Limb (tissue), 2 donors: ENCODE measurements at regions not wholly inside any gene's neighbourhood (a gene's known extent, or its start where the extent isn't known, plus 50 kb on each side); places are given as distances from the start of the nearest gene placed in this dataset.
"Not testable (repeated sequence)": the region's sequence is repeated elsewhere in the genome, so short reads cannot be mapped to it uniquely, and the experiment has no call there.

Experiments
- DNase-seq, 2 donors: peaks; one replicate each; pipeline ENCODE4 v3.0.0-alpha.2; 2016; ENCODE audit errors: extremely low spot score in 2 of 2

GRCh38 chr2:172287190-172287589, 140.2 kb upstream of the ITGA6 start:
- no peak for DNase-seq

- no peak for DNase-seq
Observed at GRCh38 chr2:172287605-172288315, 139.6 kb upstream of the ITGA6 start.

- DNase-seq: no peak
Observed at GRCh38 chr2:172288603-172289002, 138.8 kb upstream of the ITGA6 start.

- peak in 1 of 2 donors; percentile 59 for DNase-seq
Observed at GRCh38 chr2:172293952-172294351, 133.4 kb upstream of the ITGA6 start.

- no peak for DNase-seq
Observed at GRCh38 chr2:172294983-172295382, 132.4 kb upstream of the ITGA6 start.

- DNase-seq: no peak
Observed at GRCh38 chr2:172295677-172296076, 131.7 kb upstream of the ITGA6 start.

- DNase-seq: no peak
Observed at GRCh38 chr2:172296267-172297046, 130.9 kb upstream of the ITGA6 start.

GRCh38 chr2:172297531-172297930, 129.9 kb upstream of the ITGA6 start:
- DNase-seq: no peak

- no peak for DNase-seq
Observed at GRCh38 chr2:172297950-172298349, 129.4 kb upstream of the ITGA6 start.

- DNase-seq: no peak
Observed at GRCh38 chr2:172299741-172300140, 127.6 kb upstream of the ITGA6 start.

- DNase-seq: no peak
Observed at GRCh38 chr2:172300851-172301250, 126.5 kb upstream of the ITGA6 start.

GRCh38 chr2:172305066-172305465, 122.3 kb upstream of the ITGA6 start:
- DNase-seq: no peak

GRCh38 chr2:172307800-172308199, 119.6 kb upstream of the ITGA6 start:
- no peak for DNase-seq

GRCh38 chr2:172308253-172308935, 119.0 kb upstream of the ITGA6 start:
- DNase-seq: no peak

- DNase-seq: no peak
Observed at GRCh38 chr2:172311921-172312345, 115.5 kb upstream of the ITGA6 start.

- no peak for DNase-seq
Observed at GRCh38 chr2:172313715-172314341, 113.6 kb upstream of the ITGA6 start.

GRCh38 chr2:172315070-172315469, 112.3 kb upstream of the ITGA6 start:
- DNase-seq: not testable (repeated sequence)

- no peak for DNase-seq
Observed at GRCh38 chr2:172322049-172322448, 105.3 kb upstream of the ITGA6 start.

- no peak for DNase-seq
Observed at GRCh38 chr2:172323256-172323655, 104.1 kb upstream of the ITGA6 start.

- no peak for DNase-seq
Observed at GRCh38 chr2:172323861-172324597, 103.4 kb upstream of the ITGA6 start.

GRCh38 chr2:172326211-172326509, 101.2 kb upstream of the ITGA6 start:
- no peak for DNase-seq
